ENCODE measurements at regions not wholly inside any gene's neighbourhood (a gene's known extent, or its start where the extent isn't known, plus 50 kb on each side); places are given as distances from the start of the nearest gene placed in this dataset.
A peak's percentile ranks its signal among the peaks of the same experiment; 100 is the strongest.

DNA sequence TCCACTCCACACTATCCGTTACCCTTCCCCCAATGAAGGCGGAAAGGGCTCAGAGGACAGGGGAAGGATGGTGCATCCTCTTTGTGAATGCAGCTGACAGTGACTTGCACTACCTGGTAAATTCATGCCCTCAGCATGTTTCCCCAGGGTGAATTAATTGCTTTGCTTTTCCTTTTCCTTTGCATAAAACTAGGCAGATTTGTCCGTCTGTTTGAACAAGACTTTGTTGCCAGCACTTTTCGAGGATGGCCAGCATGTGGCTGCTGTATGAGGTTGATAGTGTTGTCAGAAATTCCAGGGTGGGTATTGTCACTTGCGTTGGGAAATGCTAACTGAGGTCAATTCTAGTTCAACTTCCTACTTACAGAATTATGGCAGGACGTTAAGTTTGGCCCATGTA lies 79.0 kb upstream of the RARB start:
- no peaks in the 10 kb centered on the region for H3K4me1 ChIP-seq (ENCODE audit: control insufficient read depth, insufficient read depth, low read length)
- H3K9ac ChIP-seq (ENCODE audit: low read length), result no peak overlapping the region
- DNase-seq (ENCODE audit: low read depth), result no peak
- H3K4me3 ChIP-seq (ENCODE audit: low read length), result no peak overlapping the region
- no peaks in the 10 kb centered on the region for H3K9me3 ChIP-seq (ENCODE audit: control insufficient read depth, low read length)
- H3K36me3 ChIP-seq (ENCODE audit: control insufficient read depth, insufficient read depth, low read length, severe bottlenecking), result no peaks in the 10 kb centered on the region
- H3K27me3 ChIP-seq (replicated peaks; ENCODE audit: control insufficient read depth, insufficient read depth, low read length), result no peaks in the 10 kb centered on the region

DNA sequence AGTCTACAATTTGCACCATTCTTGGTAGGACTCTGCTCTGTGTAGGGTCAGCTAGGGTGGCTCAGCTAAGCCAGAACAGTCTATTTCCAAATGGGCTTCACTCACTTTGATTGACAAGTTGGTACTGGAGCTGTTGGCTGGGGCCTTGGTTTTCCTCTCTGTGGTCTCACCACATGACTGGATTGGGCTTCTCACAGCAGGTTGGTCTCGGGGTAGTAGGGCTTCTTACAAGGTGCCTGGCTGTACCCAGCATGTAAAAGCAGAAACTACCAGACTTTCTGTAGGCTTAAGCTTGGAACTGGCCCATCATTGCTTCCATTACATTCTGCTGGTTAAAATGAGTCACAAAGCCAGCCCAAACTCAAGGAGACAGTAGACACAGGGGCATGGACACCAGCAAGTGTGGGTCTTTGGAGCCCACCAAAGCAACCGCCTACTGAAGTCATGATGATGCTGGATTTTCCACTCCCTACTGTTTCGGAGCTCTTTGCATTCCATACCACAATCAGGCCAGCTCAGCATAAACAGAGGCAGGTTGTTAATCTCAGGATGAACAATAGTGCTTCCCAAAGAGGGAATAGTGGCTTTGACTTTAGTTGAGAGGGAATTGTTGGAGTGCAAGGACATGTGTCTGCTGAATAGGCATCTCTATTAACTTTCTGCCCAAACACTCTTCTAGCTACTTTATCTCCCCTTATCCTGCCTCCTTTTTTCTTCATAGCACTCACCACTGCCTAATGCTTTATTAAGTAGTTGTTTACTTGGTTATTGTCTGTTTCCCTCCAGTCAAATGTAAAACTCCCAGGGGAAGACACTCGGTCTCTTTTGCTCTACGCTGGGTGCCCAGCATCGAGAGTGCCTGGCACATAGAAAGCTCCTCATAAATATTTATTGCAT lies 78.0 kb upstream of the RARB start:
- no peak for DNase-seq (ENCODE audit: low read depth)
- H3K27me3 ChIP-seq (replicated peaks; ENCODE audit: control insufficient read depth, insufficient read depth, low read length), result peaks cover 5% of the 10 kb centered on the region
- H3K9ac ChIP-seq (ENCODE audit: low read length), result no peak overlapping the region
- H3K4me1 ChIP-seq (ENCODE audit: control insufficient read depth, insufficient read depth, low read length), result no peaks in the 10 kb centered on the region
- H3K4me3 ChIP-seq (ENCODE audit: low read length), result no peak overlapping the region
- no peaks in the 10 kb centered on the region for H3K36me3 ChIP-seq (ENCODE audit: control insufficient read depth, insufficient read depth, low read length, severe bottlenecking)
- no peaks in the 10 kb centered on the region for H3K9me3 ChIP-seq (ENCODE audit: control insufficient read depth, low read length)

DNA sequence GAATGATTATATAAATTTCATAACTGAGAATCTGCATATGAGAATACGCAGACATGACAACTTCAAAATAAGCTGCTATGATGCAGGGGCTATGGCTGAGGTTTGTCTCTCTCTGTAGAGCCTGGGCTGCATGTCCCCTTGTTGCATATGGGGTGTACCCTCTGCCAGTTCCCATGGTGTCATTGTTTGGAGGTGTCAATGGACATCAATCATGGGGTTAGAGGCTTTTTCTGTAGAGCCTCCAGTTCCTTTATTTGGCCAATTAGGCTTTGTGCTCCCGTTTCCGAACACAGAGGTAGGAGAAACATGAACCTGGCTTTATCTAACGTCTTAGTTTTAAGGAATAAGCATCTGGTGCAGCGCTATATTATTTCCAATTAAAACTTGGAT lies 77.3 kb upstream of the RARB start:
- H3K9me3 ChIP-seq (ENCODE audit: control insufficient read depth, low read length), result no peaks in the 10 kb centered on the region
- H3K36me3 ChIP-seq (ENCODE audit: control insufficient read depth, insufficient read depth, low read length, severe bottlenecking), result no peaks in the 10 kb centered on the region
- DNase-seq (ENCODE audit: low read depth), result no peak
- no peak overlapping the region for H3K9ac ChIP-seq (ENCODE audit: low read length)
- H3K4me3 ChIP-seq (ENCODE audit: low read length), result no peak overlapping the region
- H3K27me3 ChIP-seq (replicated peaks; ENCODE audit: control insufficient read depth, insufficient read depth, low read length), result peaks cover 6% of the 10 kb centered on the region
- no peaks in the 10 kb centered on the region for H3K4me1 ChIP-seq (ENCODE audit: control insufficient read depth, insufficient read depth, low read length)

DNA sequence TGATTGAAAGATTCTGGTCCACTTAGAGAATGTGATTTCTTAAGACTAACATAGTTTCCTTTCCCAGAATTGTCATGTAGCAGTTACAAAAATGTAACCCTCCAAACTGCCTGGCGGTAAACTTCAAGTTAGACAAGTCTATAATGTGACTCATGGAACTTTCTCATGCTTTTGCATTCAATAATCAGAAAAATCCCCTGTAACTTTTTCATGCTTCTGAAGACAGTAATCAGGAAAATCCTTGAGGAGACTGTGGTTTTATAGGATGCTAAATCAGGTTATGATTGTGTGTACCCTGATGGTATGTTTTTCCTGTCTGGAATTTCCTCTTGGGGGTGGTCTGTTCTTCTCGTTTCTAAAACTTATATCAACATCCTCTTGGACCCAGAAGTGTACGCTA lies 74.0 kb upstream of the RARB start:
- H3K27me3 ChIP-seq (replicated peaks; ENCODE audit: control insufficient read depth, insufficient read depth, low read length), result peaks cover 6% of the 10 kb centered on the region
- peak; percentile 88 for DNase-seq (ENCODE audit: low read depth)
- no peak overlapping the region for H3K4me3 ChIP-seq (ENCODE audit: low read length)
- H3K9me3 ChIP-seq (ENCODE audit: control insufficient read depth, low read length), result peaks cover 7% of the 10 kb centered on the region
- no peaks in the 10 kb centered on the region for H3K36me3 ChIP-seq (ENCODE audit: control insufficient read depth, insufficient read depth, low read length, severe bottlenecking)
- no peaks in the 10 kb centered on the region for H3K4me1 ChIP-seq (ENCODE audit: control insufficient read depth, insufficient read depth, low read length)
- no peak overlapping the region for H3K9ac ChIP-seq (ENCODE audit: low read length)

DNA sequence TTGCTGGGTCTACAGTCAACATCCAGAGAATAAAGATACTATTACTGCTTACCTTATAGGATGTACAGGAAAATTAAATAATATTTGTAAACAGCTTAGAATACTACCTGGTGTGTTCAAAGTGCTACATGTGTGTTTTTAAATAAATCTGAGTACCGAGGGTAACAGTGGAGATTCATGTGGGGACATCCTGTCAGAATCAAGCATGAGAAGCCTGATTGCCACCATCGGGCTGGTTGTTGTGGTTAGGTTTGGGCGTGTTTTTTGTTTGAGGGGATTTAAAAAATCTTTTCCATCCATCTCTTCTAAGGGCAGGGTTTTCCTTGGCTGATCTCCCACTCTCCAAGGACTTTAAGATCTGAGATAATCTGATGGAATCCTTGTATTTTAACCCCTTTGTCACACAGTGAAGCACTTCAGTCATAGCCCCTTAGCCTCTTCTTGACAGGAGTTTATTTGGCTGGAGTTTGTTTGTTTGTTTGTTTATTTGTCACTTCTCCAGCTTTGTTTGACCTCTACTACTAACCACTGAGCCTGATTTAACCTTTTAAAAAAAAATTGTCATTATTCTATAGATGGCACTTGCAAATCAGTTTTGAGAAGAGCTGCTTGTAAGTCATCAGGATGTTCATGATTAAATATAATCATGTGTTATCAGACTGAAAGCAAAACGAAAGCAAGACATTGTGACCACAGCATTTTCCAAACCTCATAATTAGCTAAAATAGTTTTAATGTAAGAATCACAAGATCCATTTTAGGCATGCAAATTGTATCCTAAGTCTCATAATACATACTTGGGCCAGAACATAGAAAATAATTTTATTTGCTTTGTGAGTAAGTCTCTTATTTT lies 72.8 kb upstream of the RARB start:
- no peaks in the 10 kb centered on the region for H3K4me1 ChIP-seq (ENCODE audit: control insufficient read depth, insufficient read depth, low read length)
- no peak overlapping the region for H3K4me3 ChIP-seq (ENCODE audit: low read length)
- H3K9ac ChIP-seq (ENCODE audit: low read length), result no peak overlapping the region
- peak; percentile 55 for DNase-seq (ENCODE audit: low read depth)
- H3K9me3 ChIP-seq (ENCODE audit: control insufficient read depth, low read length), result peaks cover 7% of the 10 kb centered on the region
- H3K36me3 ChIP-seq (ENCODE audit: control insufficient read depth, insufficient read depth, low read length, severe bottlenecking), result no peaks in the 10 kb centered on the region
- peaks cover 6% of the 10 kb centered on the region for H3K27me3 ChIP-seq (replicated peaks; ENCODE audit: control insufficient read depth, insufficient read depth, low read length)

DNA sequence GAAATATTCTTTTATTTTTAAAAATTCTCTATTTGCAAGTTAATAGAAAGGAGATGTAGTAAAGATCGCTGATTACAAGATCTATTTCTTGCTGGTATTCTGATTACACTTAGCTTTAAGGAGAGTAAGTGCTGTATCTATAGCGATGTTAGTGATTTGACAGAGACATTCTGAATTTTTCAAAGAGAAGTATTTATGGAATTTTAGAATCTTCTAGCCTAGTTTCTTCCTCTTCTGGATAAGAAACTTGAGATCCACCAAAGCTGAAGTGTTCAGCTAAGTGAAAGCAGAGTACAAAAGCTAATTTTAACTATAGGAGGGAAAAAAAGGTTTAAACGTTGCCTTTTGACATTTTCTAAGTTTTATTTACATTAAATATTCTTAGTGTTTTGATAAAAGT lies 72.1 kb upstream of the RARB start:
- Histone ChIP-seq H3K27me3 (replicated peaks; ENCODE audit: control insufficient read depth, insufficient read depth, low read length) (peaks cover 6% of the 10 kb centered on the region), H3K4me1 (ENCODE audit: control insufficient read depth, insufficient read depth, low read length) (no peaks in the 10 kb centered on the region), H3K36me3 (ENCODE audit: control insufficient read depth, insufficient read depth, low read length, severe bottlenecking) (no peaks in the 10 kb centered on the region), H3K4me3 (ENCODE audit: low read length) (no peak overlapping the region), H3K9me3 (ENCODE audit: control insufficient read depth, low read length) (peaks cover 7% of the 10 kb centered on the region), H3K9ac (ENCODE audit: low read length) (no peak overlapping the region)
- DNase-seq (ENCODE audit: low read depth), result peak; percentile 47

DNA sequence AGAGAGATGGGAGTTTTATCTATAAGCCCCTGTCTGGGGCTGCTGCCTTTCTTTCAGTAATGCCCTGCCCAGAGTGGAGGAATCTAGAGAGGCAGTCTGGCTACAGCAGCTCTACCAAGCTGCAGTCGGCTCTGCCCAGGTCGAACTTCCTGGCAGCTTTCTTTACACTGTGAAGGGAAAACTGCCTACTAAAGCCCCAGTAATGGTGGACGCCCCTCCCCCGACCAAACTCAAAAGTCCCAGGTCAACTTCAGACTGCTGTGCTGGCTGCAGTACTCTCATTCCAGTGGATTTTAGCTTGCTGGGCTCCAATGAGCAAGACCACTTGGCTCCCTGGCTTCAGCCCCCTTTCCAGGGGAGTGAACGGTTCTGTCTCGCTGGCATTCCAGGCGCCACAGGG lies 65.9 kb upstream of the RARB start:
- no peak for DNase-seq (ENCODE audit: low read depth)
- Histone ChIP-seq H3K9ac (ENCODE audit: low read length) (no peak overlapping the region), H3K27me3 (replicated peaks; ENCODE audit: control insufficient read depth, insufficient read depth, low read length) (peaks cover 18% of the 10 kb centered on the region), H3K4me1 (ENCODE audit: control insufficient read depth, insufficient read depth, low read length) (no peaks in the 10 kb centered on the region), H3K4me3 (ENCODE audit: low read length) (no peak overlapping the region), H3K9me3 (ENCODE audit: control insufficient read depth, low read length) (peaks cover 11% of the 10 kb centered on the region), H3K36me3 (ENCODE audit: control insufficient read depth, insufficient read depth, low read length, severe bottlenecking) (no peaks in the 10 kb centered on the region)

GRCh38 chr3:25365636-25366035 lies 62.4 kb upstream of the RARB start:
- DNase-seq (ENCODE audit: low read depth), result no peak
- Histone ChIP-seq H3K9ac (ENCODE audit: low read length) (no peak overlapping the region), H3K9me3 (ENCODE audit: control insufficient read depth, low read length) (peaks cover 4% of the 10 kb centered on the region), H3K27me3 (replicated peaks; ENCODE audit: control insufficient read depth, insufficient read depth, low read length) (peaks cover 40% of the 10 kb centered on the region), H3K36me3 (ENCODE audit: control insufficient read depth, insufficient read depth, low read length, severe bottlenecking) (no peaks in the 10 kb centered on the region), H3K4me3 (ENCODE audit: low read length) (no peak overlapping the region), H3K4me1 (ENCODE audit: control insufficient read depth, insufficient read depth, low read length) (no peaks in the 10 kb centered on the region)

DNA sequence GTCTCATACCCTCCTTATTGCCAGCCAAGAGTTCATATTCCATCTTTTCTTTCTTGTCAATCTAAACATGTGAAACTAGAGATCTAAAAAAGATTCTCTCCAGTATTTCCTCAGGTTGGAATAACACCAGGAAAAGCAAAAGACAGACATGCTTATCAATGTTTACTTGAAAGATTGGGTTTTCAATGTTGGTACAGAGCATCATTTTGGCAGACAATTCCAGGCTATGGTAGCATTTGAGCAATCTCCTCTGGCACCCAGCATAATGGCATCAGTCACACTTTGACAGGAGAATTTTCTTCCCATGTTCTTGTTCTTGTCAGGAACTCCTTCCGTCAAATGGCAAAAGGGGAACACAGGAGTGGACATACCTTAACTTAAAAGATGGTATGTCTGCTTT lies 61.0 kb upstream of the RARB start:
- no peak overlapping the region for H3K9ac ChIP-seq (ENCODE audit: low read length)
- peaks cover 46% of the 10 kb centered on the region for H3K27me3 ChIP-seq (replicated peaks; ENCODE audit: control insufficient read depth, insufficient read depth, low read length)
- DNase-seq (ENCODE audit: low read depth), result no peak
- H3K4me3 ChIP-seq (ENCODE audit: low read length), result no peak overlapping the region
- H3K4me1 ChIP-seq (ENCODE audit: control insufficient read depth, insufficient read depth, low read length), result no peaks in the 10 kb centered on the region
- peaks cover 4% of the 10 kb centered on the region for H3K9me3 ChIP-seq (ENCODE audit: control insufficient read depth, low read length)
- H3K36me3 ChIP-seq (ENCODE audit: control insufficient read depth, insufficient read depth, low read length, severe bottlenecking), result no peaks in the 10 kb centered on the region

GRCh38 chr3:25372167-25372566 lies 55.9 kb upstream of the RARB start:
- Histone ChIP-seq H3K9me3 (ENCODE audit: control insufficient read depth, low read length) (no peaks in the 10 kb centered on the region), H3K27me3 (replicated peaks; ENCODE audit: control insufficient read depth, insufficient read depth, low read length) (peaks cover 67% of the 10 kb centered on the region), H3K9ac (ENCODE audit: low read length) (no peak overlapping the region), H3K4me1 (ENCODE audit: control insufficient read depth, insufficient read depth, low read length) (no peaks in the 10 kb centered on the region), H3K4me3 (ENCODE audit: low read length) (no peak overlapping the region), H3K36me3 (ENCODE audit: control insufficient read depth, insufficient read depth, low read length, severe bottlenecking) (no peaks in the 10 kb centered on the region)
- DNase-seq (ENCODE audit: low read depth), result peak; percentile 61

DNA sequence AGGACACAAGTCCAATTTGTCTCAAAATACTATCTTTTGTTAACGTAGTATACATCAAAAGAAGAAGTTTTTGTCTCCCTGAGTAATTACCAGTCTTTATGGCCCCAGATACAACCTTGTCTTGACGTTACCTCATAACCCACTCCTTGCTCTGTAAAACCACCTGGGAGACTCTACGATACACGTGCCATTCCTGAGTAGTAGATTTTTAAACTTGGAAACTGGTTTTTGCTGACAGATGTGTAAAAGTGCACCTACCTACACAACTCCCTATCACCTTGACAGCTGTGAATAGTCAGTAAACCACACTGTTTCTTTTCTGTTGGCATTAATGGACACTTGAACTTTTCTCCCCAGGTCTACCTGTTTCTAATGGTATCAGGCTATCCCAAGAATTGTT lies 51.7 kb upstream of the RARB start:
- no peak overlapping the region for H3K4me3 ChIP-seq (ENCODE audit: low read length)
- H3K4me1 ChIP-seq (ENCODE audit: control insufficient read depth, insufficient read depth, low read length), result no peaks in the 10 kb centered on the region
- no peak overlapping the region for H3K9ac ChIP-seq (ENCODE audit: low read length)
- H3K9me3 ChIP-seq (ENCODE audit: control insufficient read depth, low read length), result no peaks in the 10 kb centered on the region
- H3K36me3 ChIP-seq (ENCODE audit: control insufficient read depth, insufficient read depth, low read length, severe bottlenecking), result no peaks in the 10 kb centered on the region
- DNase-seq (ENCODE audit: low read depth), result no peak
- peaks cover 75% of the 10 kb centered on the region for H3K27me3 ChIP-seq (replicated peaks; ENCODE audit: control insufficient read depth, insufficient read depth, low read length)
